ENCODE measurements at regions not wholly inside any gene's neighbourhood (a gene's known extent, or its start where the extent isn't known, plus 50 kb on each side); places are given as distances from the start of the nearest gene placed in this dataset.

DNA sequence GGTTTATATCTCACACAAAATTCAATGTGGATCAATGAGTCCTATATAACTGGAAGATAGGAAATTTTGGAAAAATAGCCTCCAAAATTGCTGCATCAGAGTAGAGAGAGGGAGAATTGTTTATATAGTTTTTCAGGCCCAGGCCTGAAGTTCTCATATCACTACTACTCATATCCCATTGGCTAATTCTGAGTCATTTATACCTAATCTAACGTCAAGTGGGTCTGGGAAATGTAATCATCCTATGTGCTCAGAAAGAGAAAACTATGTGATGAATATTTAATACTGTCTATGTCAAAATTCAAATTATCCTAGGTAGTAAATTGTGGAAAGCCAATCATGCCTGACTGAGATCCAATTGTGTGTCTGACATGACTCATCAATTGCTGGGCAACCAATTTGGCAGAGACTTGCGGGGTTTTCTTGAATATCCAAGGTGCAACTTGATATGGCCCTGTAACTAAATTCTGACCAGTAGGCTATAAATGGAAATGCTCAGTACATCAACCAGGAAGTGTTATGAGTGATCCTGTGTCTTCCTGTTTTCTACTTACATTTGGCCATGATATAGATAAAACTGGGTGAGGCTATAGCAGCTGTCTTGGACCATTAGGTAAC is 744.4 kb downstream of the KCNJ3 start:
- Histone ChIP-seq H3K27ac (no peak overlapping the region), H3K4me3 (no peak overlapping the region), H3K9me3 (no peaks in the 10 kb centered on the region), H3K4me2 (no peak overlapping the region), H3K4me1 (no peaks in the 10 kb centered on the region)
- WGBS (ENCODE audit: missing lambda C conversion rate), result 24% methylated on average over 2 of the region's 2 CpGs
- FAIRE-seq, result no peak
- CTCF ChIA-PET, result no interaction called here
- ATAC-seq, result no peak
- no peak for DNase-seq (ENCODE audit: low read depth in 1 of 2, low spot score in 1 of 2)
- TF ChIP-seq BHLHE40 (IDR thresholded peaks at IDR 0.05; ENCODE audit: low read depth, low read length), result no peak
- no peak for TF ChIP-seq HDAC2 (IDR thresholded peaks at IDR 0.05)
- TF ChIP-seq, protein P1, sequence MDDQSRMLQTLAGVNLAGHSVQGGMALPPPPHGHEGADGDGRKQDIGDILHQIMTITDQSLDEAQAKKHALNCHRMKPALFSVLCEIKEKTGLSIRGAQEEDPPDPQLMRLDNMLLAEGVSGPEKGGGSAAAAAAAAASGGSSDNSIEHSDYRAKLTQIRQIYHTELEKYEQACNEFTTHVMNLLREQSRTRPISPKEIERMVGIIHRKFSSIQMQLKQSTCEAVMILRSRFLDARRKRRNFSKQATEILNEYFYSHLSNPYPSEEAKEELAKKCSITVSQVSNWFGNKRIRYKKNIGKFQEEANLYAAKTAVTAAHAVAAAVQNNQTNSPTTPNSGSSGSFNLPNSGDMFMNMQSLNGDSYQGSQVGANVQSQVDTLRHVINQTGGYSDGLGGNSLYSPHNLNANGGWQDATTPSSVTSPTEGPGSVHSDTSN (IDR thresholded peaks at IDR 0.05), result no peak
- no peak for TF ChIP-seq ZC3H11A (IDR thresholded peaks at IDR 0.05)
- POLR2A ChIA-PET, result no interaction called here

DNA sequence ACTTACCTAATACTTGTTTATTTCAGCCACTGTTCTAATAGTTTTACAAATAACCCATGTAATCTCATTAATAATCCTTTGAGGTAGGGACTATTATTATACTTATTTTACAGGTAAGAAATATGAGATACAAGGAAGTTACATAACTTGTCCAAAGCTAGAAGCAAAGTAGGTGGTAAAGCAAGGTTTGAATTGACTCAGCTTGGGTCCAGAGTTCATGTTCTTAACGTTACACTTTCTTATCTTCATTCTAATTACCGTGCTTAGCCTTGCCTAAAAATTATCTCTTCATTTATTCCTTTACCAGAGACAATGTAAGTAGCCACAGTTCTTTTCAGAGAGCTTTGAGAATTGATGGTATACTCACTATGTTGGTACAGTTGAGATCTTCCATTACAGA is 743.6 kb downstream of the KCNJ3 start:
- no peak for TF ChIP-seq SREBF2 (IDR thresholded peaks at IDR 0.05)
- no peak for TF ChIP-seq HDAC2 (IDR thresholded peaks at IDR 0.05)
- TF ChIP-seq RFX5 (IDR thresholded peaks at IDR 0.05), result no peak
- no peak for TF ChIP-seq MAFK (IDR thresholded peaks at IDR 0.05; ENCODE audit: partially characterized antibody)
- no peak for TF ChIP-seq NFE2L2 (conservative IDR thresholded peaks at IDR 0.05; ENCODE audit: low read length)
- TF ChIP-seq, protein P2, sequence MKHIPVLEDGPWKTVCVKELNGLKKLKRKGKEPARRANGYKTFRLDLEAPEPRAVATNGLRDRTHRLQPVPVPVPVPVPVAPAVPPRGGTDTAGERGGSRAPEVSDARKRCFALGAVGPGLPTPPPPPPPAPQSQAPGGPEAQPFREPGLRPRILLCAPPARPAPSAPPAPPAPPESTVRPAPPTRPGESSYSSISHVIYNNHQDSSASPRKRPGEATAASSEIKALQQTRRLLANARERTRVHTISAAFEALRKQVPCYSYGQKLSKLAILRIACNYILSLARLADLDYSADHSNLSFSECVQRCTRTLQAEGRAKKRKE (CRISPR knock-in tag; IDR thresholded peaks at IDR 0.05; ENCODE audit: low read depth), result no peak
- no peak for TF ChIP-seq GATA3 (IDR thresholded peaks at IDR 0.05; ENCODE audit: borderline replicate concordance)
- ChIA-PET POLR2A (no interaction called here), CTCF (no interaction called here)
- FAIRE-seq, result no peak
- WGBS (ENCODE audit: missing lambda C conversion rate), result 6% methylated on average over 2 of the region's 2 CpGs
- no peak for DNase-seq (ENCODE audit: low read depth in 1 of 2, low spot score in 1 of 2)
- Histone ChIP-seq H3K4me2 (no peak overlapping the region), H3K27ac (no peak overlapping the region), H3K4me3 (no peak overlapping the region), H3K4me1 (no peaks in the 10 kb centered on the region), H3K9me3 (no peaks in the 10 kb centered on the region)
- no peak for ATAC-seq

DNA sequence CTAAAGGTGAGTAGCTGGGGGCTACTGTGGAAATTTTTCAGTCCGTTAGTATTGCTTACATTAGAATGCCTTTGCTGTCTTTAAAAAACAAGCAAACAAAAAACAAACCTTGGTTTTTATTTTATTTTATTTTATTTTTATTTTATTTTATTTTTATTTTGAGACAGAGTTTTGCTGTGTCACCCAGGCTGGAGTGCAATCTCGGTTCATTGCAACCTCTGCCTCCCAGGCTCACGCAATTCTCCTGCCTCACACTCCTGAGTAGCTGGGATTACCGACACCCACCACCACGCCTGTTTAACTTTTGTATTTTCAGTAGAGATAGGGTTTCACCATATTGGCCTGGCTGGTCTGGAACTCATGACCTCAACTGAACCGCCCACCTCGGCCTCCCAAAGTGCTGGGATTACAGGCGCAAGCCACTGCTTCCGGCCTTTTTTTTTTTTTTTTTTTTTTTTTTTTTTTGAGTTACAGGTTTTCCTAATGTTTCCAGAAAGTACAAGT is 732.6 kb downstream of the KCNJ3 start:
- H3K4me1 ChIP-seq, result no peaks in the 10 kb centered on the region
- CTCF ChIA-PET, result no interaction called here
- H3K4me3 ChIP-seq, result no peak overlapping the region
- DNase-seq (ENCODE audit: low read depth in 1 of 2, low spot score in 1 of 2), result no peak
- TF ChIP-seq FOXS1 (CRISPR knock-in tag; IDR thresholded peaks at IDR 0.05), result no peak
- no peak for TF ChIP-seq RFX5 (IDR thresholded peaks at IDR 0.05)
- no peak for TF ChIP-seq KDM1A (IDR thresholded peaks at IDR 0.05; ENCODE audit: low read depth)
- WGBS (ENCODE audit: missing lambda C conversion rate), result 62% methylated on average over 9 of the region's 9 CpGs
- H3K9me3 ChIP-seq, result no peaks in the 10 kb centered on the region
- POLR2A ChIA-PET, result no interaction called here
- no peak for ATAC-seq
- H3K4me2 ChIP-seq, result no peak overlapping the region
- H3K27ac ChIP-seq, result no peak overlapping the region
- FAIRE-seq, result no peak

DNA sequence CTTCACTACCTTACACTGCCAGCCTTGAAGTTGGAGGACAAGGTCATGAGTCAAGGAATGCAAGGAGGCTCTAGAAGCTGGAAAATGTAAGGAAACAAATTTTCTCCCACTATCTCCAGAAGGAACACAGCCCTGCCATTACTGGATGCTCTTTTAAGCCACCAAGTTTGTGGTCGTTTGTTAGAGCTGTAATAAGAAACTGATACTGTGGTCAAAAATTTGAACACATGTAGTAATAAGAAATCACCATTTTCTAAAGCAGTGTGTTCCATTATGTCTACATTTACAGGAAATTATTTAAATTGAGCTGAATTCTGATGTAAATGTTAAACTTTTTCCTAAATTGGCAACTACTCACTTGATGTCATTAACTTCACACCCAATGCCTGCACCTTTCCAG is 729.0 kb downstream of the KCNJ3 start:
- no peak for FAIRE-seq
- 3% methylated on average over 1 of the region's 1 CpG for WGBS (ENCODE audit: missing lambda C conversion rate)
- no peak for DNase-seq (ENCODE audit: low read depth in 1 of 2, low spot score in 1 of 2)
- CTCF ChIA-PET, result interaction anchor here (0.6 kb wide), 1 partner anchor 313 kb away, joined by 3 read pairs; no protein-coding TSS in a partner anchor
- H3K4me3 ChIP-seq, result no peak overlapping the region
- H3K27ac ChIP-seq, result no peak overlapping the region
- no peak for TF ChIP-seq CBX2 (IDR thresholded peaks at IDR 0.05; ENCODE audit: borderline replicate concordance, low read depth)
- TF ChIP-seq, protein P3, sequence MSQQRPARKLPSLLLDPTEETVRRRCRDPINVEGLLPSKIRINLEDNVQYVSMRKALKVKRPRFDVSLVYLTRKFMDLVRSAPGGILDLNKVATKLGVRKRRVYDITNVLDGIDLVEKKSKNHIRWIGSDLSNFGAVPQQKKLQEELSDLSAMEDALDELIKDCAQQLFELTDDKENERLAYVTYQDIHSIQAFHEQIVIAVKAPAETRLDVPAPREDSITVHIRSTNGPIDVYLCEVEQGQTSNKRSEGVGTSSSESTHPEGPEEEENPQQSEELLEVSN (IDR thresholded peaks at IDR 0.05; ENCODE audit: borderline replicate concordance, low read depth), result no peak
- TF ChIP-seq EHF (CRISPR knock-in tag; IDR thresholded peaks at IDR 0.05), result no peak
- H3K4me2 ChIP-seq, result no peak overlapping the region
- POLR2A ChIA-PET, result no interaction called here
- H3K4me1 ChIP-seq, result no peaks in the 10 kb centered on the region
- H3K9me3 ChIP-seq, result no peaks in the 10 kb centered on the region
- no peak for ATAC-seq

DNA sequence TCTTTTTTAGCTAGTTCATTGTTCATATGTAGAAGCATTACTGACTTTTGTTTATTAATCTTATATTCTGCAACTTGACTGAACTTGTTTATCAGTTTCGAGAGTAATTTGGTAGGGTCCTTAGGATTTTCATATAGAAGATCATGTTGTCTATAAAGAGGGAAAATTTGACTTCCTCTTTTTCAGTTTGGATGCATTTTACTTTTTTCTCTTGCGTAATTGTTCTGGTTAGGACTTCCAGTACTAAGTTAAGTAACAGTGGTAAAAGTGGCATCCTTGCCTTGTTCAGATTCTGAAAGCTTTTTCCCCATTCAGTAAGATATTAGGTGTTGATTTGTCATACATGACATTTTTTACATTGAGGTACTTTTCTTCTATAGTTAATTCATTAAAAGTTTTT is 726.0 kb downstream of the KCNJ3 start:
- FAIRE-seq (no peak), ATAC-seq (no peak), DNase-seq (ENCODE audit: low read depth in 1 of 2, low spot score in 1 of 2) (no peak)
- Histone ChIP-seq H3K4me3 (no peak overlapping the region), H3K27ac (no peak overlapping the region), H3K4me2 (no peak overlapping the region), H3K4me1 (no peaks in the 10 kb centered on the region), H3K9me3 (no peaks in the 10 kb centered on the region)
- WGBS (ENCODE audit: missing lambda C conversion rate), result 14% methylated on average over 2 of the region's 2 CpGs
- POLR2A ChIA-PET, result no interaction called here
- CTCF ChIA-PET, result no interaction called here
- TF ChIP-seq, protein P2 (CRISPR knock-in tag; IDR thresholded peaks at IDR 0.05; ENCODE audit: low read depth), result no peak
- TF ChIP-seq EP300 (IDR thresholded peaks at IDR 0.05), result no peak
- TF ChIP-seq HOXA7 (CRISPR knock-in tag; IDR thresholded peaks at IDR 0.05), result no peak
- TF ChIP-seq ZC3H11A (IDR thresholded peaks at IDR 0.05), result no peak
- TF ChIP-seq, protein P4, sequence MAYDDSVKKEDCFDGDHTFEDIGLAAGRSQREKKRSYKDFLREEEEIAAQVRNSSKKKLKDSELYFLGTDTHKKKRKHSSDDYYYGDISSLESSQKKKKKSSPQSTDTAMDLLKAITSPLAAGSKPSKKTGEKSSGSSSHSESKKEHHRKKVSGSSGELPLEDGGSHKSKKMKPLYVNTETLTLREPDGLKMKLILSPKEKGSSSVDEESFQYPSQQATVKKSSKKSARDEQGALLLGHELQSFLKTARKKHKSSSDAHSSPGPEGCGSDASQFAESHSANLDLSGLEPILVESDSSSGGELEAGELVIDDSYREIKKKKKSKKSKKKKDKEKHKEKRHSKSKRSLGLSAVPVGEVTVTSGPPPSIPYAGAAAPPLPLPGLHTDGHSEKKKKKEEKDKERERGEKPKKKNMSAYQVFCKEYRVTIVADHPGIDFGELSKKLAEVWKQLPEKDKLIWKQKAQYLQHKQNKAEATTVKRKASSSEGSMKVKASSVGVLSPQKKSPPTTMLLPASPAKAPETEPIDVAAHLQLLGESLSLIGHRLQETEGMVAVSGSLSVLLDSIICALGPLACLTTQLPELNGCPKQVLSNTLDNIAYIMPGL (CRISPR knock-in tag; IDR thresholded peaks at IDR 0.05; ENCODE audit: borderline replicate concordance), result no peak
- TF ChIP-seq, protein P5, sequence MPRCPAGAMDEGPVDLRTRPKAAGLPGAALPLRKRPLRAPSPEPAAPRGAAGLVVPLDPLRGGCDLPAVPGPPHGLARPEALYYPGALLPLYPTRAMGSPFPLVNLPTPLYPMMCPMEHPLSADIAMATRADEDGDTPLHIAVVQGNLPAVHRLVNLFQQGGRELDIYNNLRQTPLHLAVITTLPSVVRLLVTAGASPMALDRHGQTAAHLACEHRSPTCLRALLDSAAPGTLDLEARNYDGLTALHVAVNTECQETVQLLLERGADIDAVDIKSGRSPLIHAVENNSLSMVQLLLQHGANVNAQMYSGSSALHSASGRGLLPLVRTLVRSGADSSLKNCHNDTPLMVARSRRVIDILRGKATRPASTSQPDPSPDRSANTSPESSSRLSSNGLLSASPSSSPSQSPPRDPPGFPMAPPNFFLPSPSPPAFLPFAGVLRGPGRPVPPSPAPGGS (IDR thresholded peaks at IDR 0.05), result no peak
- TF ChIP-seq, protein P6, sequence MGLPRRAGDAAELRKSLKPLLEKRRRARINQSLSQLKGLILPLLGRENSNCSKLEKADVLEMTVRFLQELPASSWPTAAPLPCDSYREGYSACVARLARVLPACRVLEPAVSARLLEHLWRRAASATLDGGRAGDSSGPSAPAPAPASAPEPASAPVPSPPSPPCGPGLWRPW (IDR thresholded peaks at IDR 0.05), result no peak
- TF ChIP-seq RARB (CRISPR knock-in tag; IDR thresholded peaks at IDR 0.05), result no peak

Data from A549 (cell line).